HG03575 (cell line): ENCODE measurements at regions not wholly inside any gene's neighbourhood (a gene's known extent, or its start where the extent isn't known, plus 50 kb on each side); places are given as distances from the start of the nearest gene placed in this dataset.

Experiments used
- ATAC-seq: cut with Tn5 transposase; IDR thresholded peaks from one replicate; pipeline ENCODE4 v1.9.1; 2021; ENCODE audit not compliant: unreplicated experiment, insufficient number of reproducible peaks, low FRiP score; ENCODE audit errors: extremely low read depth

DNA sequence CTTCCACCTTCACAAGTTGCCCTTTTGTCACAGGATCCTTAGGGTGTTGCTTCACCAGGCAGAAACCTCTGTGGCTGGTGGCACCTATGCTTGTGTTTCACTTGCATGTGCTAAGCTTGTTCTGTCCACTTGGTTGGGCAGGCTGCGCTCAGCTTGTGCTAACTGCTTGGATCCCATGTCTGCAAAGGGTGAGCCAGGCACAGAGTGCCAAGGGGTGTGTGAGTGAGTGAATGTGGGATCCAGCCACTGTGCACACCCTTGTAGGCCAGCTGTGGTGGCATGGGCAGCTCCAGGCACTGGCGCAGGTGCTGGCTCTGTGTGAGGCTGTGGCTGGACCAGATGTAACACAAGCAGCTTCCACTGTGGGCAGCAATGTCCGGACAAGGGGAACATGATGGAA lies 728.7 kb upstream of the ROBO1 start:
- no peak for ATAC-seq

DNA sequence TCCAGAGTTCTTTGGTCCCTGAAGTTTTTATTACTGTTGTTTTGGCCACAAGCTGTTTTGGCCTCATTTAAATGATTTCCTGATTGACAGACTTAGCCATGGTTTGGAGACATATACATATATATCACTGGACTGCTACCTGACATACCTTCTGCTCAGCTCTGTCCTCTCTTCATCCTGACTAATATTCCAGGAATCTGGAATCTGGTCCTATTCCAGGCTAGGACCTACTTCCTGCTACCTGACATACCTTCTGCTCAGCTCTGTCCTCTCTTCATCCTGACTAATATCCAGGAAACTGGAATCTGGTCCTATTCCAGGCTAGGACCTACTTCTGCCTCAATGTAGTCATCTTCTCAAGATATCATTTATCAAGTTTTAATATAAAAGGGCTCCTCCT lies 724.4 kb upstream of the ROBO1 start:
- ATAC-seq = no peak

DNA sequence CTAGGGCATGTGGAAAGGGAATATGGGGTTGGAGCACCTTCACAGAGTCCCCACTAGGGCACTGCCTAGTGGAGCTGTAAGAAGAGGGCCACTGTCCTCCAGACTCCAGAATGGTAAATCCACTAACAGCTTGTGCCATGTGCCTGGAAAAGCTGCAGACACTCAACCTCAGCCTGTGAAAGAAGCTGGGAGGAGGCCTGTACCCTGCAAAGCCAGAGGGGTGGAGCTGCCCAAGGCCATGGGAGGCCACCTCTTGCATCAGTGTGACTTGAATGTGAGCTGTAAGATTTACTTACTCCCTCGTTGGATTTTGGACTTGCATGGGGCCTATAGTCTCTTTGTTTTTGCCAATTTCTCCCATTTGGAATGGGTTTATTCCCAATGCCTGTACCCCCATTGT lies 705.2 kb upstream of the ROBO1 start:
- no peak for ATAC-seq

DNA sequence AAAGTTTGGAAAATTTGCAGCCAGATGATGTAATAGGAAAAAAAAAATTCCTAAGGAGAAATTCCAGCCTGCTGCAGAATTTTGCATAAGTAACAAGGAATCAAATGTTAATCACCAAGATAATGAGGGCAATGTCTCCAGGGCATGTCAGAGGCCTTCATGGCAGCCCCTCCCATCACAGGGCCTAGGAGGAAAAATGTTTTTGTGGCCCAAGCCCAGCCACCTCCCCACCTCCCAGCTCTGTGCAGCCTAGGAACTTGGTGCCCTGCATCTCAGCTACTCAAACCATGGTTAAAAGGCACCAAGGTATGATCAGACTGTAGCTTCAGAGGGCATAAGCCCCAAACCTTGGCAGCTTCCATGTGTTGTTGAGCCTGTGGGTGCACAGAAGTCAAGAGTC lies 704.7 kb upstream of the ROBO1 start:
- ATAC-seq = no peak

DNA sequence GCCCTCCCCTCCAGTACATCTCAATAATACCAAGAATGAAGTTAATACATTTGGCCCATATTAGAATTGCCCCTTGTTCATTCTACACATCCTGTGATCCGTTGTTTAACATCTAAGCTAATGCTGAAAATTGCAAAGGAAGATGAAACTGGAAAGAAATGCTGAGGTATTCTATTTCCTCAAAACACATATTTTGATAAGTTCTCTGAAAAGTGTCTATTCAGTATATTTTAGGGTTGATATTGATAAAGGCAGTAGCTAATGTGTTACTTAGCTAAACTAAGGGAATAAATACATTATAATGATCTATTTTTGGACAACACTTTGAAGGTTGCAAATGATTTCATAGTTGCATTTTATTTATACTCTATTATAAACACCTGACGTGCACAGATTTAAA lies 702.6 kb upstream of the ROBO1 start:
- ATAC-seq = no peak

DNA sequence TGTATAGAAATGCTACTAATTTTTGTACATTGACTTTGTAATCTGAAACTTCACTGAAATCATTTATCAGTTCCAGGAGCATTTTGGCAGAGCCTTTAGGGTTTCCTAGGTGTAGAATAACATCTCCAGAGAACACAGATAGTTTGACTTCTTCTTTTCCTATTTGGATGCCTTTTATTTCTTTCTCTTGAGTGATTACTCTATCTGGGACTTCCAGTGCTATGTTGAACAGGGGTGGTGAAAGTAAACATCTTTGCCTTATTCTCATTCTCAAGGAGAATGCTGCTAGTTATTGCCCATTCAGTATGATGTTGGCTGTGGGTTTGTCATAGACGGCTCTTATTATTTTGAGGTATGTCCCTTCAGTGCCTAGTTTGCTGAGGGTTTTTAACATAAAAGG lies 697.9 kb upstream of the ROBO1 start:
- ATAC-seq = no peak

DNA sequence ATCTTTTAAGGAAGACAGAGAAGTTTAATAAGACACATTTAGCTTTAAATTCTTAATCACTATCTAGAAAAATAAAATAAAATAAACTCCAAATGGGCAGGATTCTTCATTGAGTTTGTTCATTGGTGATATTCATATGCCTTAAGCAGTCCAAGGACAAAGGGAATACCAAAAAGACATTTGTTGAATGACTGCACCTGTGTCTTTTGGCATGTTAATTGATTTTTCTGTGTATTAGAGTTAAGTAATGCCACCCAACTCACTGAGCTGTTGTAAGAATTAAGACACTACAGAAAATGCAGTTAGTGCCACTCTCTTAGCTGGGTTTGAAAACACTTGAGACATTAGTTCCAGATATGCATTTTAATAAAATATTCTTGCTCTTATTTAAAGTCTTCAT lies 683.6 kb upstream of the ROBO1 start:
- no peak for ATAC-seq

DNA sequence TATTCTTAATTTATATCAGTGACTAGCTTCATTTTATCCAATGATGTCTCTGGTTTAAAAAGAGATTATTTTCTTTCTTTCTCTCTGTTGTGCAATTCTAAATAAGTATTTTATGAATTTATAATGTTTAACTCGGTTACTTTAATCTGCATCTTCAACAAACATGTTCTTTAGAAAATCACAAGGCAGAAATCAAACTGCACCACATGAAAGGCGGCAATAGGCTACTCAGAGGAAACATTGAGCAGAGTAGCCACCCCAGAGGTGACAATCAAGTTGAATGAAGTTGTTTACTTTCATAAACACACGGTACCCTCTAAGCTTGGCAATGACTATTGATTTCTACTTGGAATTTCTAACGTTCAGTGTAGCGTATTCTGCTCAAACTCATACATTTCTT lies 677.8 kb upstream of the ROBO1 start:
- ATAC-seq = no peak

DNA sequence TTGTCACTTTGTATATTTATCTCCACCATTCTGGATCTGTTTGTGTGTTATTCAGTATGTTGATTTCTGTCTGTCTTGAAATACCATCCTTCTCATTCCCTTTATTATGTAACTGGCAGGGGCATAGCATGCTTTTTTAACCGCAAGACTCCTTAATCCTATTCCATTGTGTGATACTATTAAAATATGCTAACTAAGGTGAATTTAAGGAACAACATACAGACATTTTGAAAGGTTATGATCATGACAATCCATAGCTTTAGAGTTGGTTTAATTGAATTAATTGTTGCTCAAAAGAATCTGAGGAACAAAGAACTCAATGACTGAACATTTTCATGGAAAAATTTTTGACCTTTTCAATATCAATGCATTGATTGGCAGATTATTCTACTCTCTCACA lies 677.3 kb upstream of the ROBO1 start:
- ATAC-seq = no peak

DNA sequence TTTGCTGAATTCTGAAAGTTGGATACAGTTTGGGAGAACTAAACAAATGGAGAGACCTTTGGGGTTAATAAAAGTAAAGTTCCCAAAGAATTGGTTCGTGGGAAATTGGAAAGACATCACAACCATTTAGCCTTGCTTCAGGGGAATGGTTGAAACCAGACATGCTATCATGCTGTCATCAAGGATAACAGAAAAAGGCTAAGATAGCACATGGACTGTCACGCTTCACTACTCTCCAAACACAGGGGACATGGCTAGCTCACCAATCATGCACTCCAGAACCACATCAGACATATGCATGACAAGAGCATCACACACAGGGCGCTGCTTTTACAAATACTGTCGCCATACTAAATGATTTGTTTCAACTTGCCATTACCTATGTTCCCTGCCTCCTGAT lies 671.7 kb upstream of the ROBO1 start:
- ATAC-seq = no peak

DNA sequence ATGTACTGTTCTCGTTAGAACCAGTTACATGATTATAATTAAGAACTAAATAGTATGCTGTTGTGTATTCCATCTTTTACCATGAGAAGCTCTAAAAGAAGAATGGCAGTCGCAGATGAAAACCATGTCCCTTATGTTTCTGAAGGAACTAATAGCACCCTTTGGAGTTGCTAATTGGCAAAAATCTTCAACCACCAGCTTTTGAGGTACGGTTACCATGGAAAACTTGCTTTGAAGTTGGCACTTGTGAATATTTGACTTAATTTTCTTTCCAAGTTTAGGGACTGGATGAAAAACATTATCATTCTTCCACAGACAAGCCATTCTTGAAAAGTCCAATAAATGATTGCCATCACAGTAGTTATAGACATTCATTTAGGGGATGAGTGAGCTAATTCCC lies 666.6 kb upstream of the ROBO1 start:
- ATAC-seq = no peak

DNA sequence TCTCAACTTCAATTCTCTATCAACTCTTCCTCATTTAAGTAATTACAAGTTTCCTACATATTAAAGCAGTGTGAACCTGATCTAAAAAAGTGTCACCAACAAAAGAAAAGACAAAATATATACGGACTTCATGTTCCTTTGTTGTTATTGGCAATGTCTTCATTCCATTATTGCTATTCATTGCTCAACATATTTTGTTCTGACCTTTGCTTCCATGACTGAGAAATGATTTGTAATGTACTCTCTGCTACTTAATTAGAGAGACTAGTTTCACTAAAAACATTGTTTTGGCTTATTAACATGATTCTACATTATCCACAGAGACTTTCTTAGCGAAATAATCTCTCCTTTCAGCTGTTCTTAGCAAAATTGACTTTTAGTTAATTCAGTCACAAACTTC lies 657.2 kb upstream of the ROBO1 start:
- no peak for ATAC-seq

DNA sequence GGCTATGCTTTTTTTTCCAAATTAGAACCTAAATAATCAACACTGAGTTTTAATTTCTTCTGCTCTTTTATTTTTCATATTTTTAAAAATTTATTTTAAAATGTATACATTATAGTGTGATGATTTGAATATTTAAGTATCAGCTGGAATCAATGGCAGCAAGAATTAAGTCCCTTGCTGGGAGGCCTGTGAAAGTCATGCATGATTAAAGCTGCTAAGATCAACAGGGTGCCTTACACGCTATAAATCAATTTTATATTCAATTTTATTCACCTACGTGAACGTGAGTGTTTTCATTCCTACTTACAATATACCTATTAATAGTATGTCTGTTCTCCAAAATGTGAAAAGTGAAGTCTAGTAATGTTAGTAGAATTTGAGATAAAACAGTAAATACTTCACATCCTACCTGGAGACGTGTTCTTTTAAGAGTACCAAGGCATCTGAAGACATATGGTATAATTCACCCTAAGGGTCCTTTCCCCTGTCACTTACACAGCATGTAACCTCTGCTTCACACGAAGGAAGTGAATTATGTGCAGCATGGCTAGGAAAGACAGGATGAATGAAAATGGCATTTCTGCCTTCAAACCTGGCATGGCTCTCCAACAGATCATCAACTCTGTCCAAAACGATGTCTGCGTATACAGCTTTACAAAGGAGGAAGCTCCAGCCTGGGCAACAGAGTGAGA lies 640.4 kb upstream of the ROBO1 start:
- no peak for ATAC-seq

DNA sequence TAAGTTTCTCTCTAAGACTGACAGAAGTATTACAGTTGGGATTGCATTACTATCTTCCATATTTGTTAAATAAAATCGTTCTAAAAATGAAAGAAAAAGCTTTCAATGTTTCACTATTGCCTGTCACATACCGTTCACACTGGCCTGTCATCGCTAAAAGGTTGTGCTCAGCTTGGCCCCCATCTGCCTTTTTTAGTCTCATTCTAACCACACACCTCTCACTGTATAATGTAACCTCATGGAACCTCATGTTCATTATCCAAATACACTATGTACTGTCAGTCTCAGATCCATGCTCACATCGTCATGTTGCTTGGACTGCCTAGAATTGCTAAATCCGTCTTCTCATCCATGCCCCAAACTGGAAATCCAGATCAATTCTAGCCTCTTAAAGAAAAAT lies 637.8 kb upstream of the ROBO1 start:
- no peak for ATAC-seq

DNA sequence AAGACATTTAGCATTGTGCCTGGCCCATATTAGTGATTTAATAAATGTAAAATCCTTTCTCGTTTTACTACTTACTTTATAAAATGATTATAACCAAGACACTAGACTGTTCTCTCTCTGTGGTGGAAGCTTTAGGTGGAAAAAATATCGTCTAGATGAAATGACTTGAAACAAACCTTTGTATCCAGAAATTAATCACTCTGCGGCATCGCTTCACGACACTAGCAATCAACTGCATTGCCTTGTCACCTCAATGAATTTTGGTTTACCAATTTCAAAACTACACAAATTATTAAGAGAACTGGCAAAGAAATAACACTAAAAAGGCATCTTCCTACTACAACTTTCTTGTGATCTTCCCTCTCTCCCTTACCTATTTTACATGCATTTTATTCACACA lies 627.2 kb upstream of the ROBO1 start:
- ATAC-seq = no peak

DNA sequence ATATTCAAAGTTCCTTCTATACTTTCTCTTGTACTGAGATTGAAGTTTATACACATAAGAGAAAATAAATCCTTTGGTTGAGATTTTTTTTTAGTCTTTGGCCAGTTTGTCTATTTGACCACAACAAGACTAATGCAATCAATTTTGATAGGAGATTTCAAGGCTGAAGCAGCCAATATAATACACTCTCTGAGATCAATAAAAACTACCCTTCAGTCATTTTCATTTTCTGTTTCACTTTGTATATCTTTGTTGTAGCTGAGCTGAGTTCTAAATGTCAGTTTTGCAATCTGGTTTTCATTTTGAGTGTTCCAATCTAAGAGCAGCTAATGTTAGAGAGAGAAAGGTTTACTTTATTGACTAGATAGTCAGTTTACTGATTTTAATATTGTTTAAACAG lies 623.8 kb upstream of the ROBO1 start:
- peak; percentile 49 for ATAC-seq

DNA sequence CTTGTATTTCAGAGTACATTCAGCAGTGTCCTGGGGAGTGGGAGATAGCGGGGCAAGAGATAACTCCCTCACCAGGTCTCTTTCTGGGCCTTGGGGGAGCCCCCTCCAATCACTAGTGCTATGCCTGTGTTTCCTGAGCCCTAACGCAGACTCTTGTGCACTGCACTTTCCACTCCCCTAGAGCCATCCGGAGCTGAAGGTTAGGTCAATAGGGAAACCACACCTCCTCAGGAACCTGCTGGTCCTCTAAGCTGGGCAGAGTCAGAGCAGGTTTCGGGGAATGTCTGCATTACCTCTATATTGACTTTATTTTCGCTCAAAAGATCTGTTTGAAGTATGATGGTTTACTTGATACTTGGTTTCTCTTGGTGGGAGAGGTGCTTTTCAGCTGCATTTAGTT lies 617.0 kb upstream of the ROBO1 start:
- ATAC-seq = no peak

DNA sequence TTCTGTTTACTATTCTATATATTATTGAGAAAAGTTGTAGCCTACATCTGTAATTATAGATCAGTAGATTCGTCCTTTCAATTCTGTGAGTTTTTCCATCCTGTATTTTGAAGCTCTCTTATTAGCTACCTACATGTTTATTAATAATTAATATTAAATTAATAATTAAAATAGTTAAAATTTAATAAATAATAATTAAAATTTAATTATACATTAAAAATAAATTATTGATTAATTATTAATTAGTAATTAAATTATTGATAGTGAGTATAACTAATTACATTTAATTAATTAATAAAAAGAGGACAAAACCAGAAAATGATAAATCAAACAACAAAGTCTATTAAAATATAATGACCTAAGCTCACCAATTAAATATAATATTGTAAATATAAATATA lies 606.6 kb upstream of the ROBO1 start:
- ATAC-seq = no peak

DNA sequence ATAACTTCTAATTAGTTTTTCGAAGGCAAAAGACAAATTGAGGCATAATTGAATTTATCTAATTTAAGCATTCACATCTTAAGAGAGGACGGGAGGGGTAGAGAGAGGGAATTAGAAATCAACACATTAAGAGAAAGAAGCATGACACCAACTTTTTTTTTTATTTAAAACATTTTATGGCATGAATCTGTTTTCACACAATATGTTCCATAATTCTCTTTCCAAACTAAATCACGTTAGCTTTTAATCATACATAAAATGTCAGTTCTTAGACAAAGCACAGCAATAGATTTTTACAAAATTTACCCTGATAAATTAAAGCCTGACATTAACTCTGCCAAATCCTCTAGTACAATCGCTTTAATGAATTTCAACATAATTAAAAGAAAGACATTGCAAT lies 600.8 kb upstream of the ROBO1 start:
- ATAC-seq = no peak

DNA sequence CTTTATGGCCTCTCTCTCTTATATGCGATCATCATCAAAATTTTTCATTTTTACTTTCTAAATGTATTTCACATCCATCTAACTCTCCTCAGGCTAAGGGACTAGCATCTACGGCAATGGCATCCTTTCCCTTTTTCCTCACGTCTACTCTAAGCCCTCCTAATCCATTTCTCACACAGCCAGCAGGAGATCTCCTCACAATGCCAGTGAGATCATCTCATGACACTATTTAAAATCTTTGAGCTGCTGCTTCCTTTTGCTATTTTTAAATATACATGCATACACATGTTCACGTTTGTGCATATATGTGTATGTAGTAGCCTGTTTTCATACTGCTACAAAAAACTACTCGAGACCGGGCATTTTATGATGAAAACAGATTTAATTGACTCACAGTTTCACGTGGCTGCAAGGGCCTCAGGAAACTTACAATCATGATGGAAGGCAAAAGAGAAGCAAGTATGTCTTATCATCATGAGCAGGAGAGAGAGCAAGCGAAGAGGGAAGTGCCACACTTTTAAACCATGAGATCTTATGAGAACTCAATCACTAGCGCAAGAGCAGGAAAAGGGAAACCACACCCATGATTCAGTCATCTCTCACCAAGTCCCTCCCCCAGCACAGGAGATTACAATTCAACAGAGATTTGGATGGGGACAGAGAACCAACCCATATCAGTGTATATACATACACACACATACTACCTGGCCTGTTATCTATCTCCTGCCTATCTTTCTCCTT lies 599.2 kb upstream of the ROBO1 start:
- ATAC-seq = no peak

DNA sequence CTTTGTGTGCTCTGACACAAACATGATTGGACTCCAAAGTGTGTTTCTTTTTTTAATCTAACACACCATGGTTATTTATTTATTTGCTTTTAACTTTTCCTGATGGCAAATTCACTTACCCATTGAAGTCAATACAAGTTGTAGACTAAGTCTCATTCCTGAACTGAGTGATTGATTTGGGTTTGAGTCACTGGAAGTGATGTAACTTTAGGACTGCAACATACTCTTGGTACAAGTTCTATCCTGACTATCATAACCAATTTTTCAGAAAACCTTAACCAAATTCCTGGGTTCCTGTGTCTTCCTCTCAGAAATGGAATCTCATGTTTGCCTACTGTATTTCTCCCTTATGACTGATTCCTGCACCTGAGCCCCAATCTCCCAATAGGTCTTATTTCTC lies 590.0 kb upstream of the ROBO1 start:
- ATAC-seq = no peak
